ENCODE measurements at regions not wholly inside any gene's neighbourhood (a gene's known extent, or its start where the extent isn't known, plus 50 kb on each side); places are given as distances from the start of the nearest gene placed in this dataset.
"Not testable (repeated sequence)": the region's sequence is repeated elsewhere in the genome, so short reads cannot be mapped to it uniquely, and the experiment has no call there.

GRCh38 chr10:4239186-4239585 lies 454.2 kb upstream of the KLF6 start:
- Histone ChIP-seq H3K36me3 (ENCODE audit: low read length) (no peaks in the 10 kb centered on the region), H3K79me2 (ENCODE audit: insufficient read depth, low read length) (no peaks in the 10 kb centered on the region), H3K27me3 (ENCODE audit: low read length) (no peaks in the 10 kb centered on the region), H3F3A (ENCODE audit: insufficient read depth) (no peaks in the 10 kb centered on the region), H4K20me1 (ENCODE audit: low read depth, low read length) (no peaks in the 10 kb centered on the region), H3K9me3 (ENCODE audit: insufficient read depth, low read length) (no peaks in the 10 kb centered on the region), H3K4me2 (ENCODE audit: low read depth, low read length, poor library complexity, severe bottlenecking) (no peak overlapping the region), H3K9me2 (replicated peaks; ENCODE audit: insufficient read depth, low read length) (no peaks in the 10 kb centered on the region), H3K27ac (ENCODE audit: low read depth, low read length) (no peak overlapping the region), H3K9ac (ENCODE audit: low read length) (no peak overlapping the region), H2AFZ (ENCODE audit: low read depth, low read length, severe bottlenecking) (no peak overlapping the region), H3K4me3 (ENCODE audit: insufficient read depth, low read length, poor library complexity, severe bottlenecking) (no peak overlapping the region)
- no peak for TF ChIP-seq EZH2phosphoT487 (conservative IDR thresholded peaks at IDR 0.05; ENCODE audit: low read length)
- no peak for TF ChIP-seq CTCF (IDR thresholded peaks at IDR 0.05; ENCODE audit: insufficient read depth, low read length, poor library complexity, severe bottlenecking)

- not testable (repeated sequence) for H3K9me3 ChIP-seq (ENCODE audit: insufficient read depth, low read length); H3K27ac ChIP-seq (ENCODE audit: low read depth, low read length); H3K27me3 ChIP-seq (ENCODE audit: low read length); H2AFZ ChIP-seq (ENCODE audit: low read depth, low read length, severe bottlenecking); H3F3A ChIP-seq (ENCODE audit: insufficient read depth); H3K4me2 ChIP-seq (ENCODE audit: low read depth, low read length, poor library complexity, severe bottlenecking); H3K36me3 ChIP-seq (ENCODE audit: low read length); H3K9me2 ChIP-seq (replicated peaks; ENCODE audit: insufficient read depth, low read length); H3K4me3 ChIP-seq (ENCODE audit: insufficient read depth, low read length, poor library complexity, severe bottlenecking); H3K79me2 ChIP-seq (ENCODE audit: insufficient read depth, low read length); H3K9ac ChIP-seq (ENCODE audit: low read length); H4K20me1 ChIP-seq (ENCODE audit: low read depth, low read length)
Measured at GRCh38 chr10:4236905-4237304, 451.9 kb upstream of the KLF6 start.

- no peaks in the 10 kb centered on the region for H4K20me1 ChIP-seq (ENCODE audit: low read depth, low read length)
- no peak overlapping the region for H2AFZ ChIP-seq (ENCODE audit: low read depth, low read length, severe bottlenecking)
- no peaks in the 10 kb centered on the region for H3K79me2 ChIP-seq (ENCODE audit: insufficient read depth, low read length)
- H3F3A ChIP-seq (ENCODE audit: insufficient read depth): no peaks in the 10 kb centered on the region
- TF ChIP-seq EZH2phosphoT487 (conservative IDR thresholded peaks at IDR 0.05; ENCODE audit: low read length) (no peak), CTCF (IDR thresholded peaks at IDR 0.05; ENCODE audit: insufficient read depth, low read length, poor library complexity, severe bottlenecking) (no peak)
- no peaks in the 10 kb centered on the region for H3K36me3 ChIP-seq (ENCODE audit: low read length)
- no peak overlapping the region for H3K4me3 ChIP-seq (ENCODE audit: insufficient read depth, low read length, poor library complexity, severe bottlenecking)
- H3K27ac ChIP-seq (ENCODE audit: low read depth, low read length): no peak overlapping the region
- H3K9ac ChIP-seq (ENCODE audit: low read length): no peak overlapping the region
- H3K27me3 ChIP-seq (ENCODE audit: low read length): no peaks in the 10 kb centered on the region
- no peak overlapping the region for H3K4me2 ChIP-seq (ENCODE audit: low read depth, low read length, poor library complexity, severe bottlenecking)
- H3K9me3 ChIP-seq (ENCODE audit: insufficient read depth, low read length): no peaks in the 10 kb centered on the region
- H3K9me2 ChIP-seq (replicated peaks; ENCODE audit: insufficient read depth, low read length): no peaks in the 10 kb centered on the region
Measured at GRCh38 chr10:4234661-4235060, 449.7 kb upstream of the KLF6 start.

- Histone ChIP-seq H4K20me1 (ENCODE audit: low read depth, low read length) (no peaks in the 10 kb centered on the region), H3K9ac (ENCODE audit: low read length) (no peak overlapping the region), H3K4me2 (ENCODE audit: low read depth, low read length, poor library complexity, severe bottlenecking) (no peak overlapping the region), H3K36me3 (ENCODE audit: low read length) (no peaks in the 10 kb centered on the region), H3K4me3 (ENCODE audit: insufficient read depth, low read length, poor library complexity, severe bottlenecking) (no peak overlapping the region), H3K27me3 (ENCODE audit: low read length) (no peaks in the 10 kb centered on the region), H3F3A (ENCODE audit: insufficient read depth) (no peaks in the 10 kb centered on the region), H3K9me3 (ENCODE audit: insufficient read depth, low read length) (no peaks in the 10 kb centered on the region), H2AFZ (ENCODE audit: low read depth, low read length, severe bottlenecking) (no peak overlapping the region), H3K27ac (ENCODE audit: low read depth, low read length) (no peak overlapping the region), H3K9me2 (replicated peaks; ENCODE audit: insufficient read depth, low read length) (no peaks in the 10 kb centered on the region), H3K79me2 (ENCODE audit: insufficient read depth, low read length) (no peaks in the 10 kb centered on the region)
- TF ChIP-seq EZH2phosphoT487 (conservative IDR thresholded peaks at IDR 0.05; ENCODE audit: low read length): no peak
- no peak for TF ChIP-seq CTCF (IDR thresholded peaks at IDR 0.05; ENCODE audit: insufficient read depth, low read length, poor library complexity, severe bottlenecking)
Measured at GRCh38 chr10:4231439-4231838, 446.4 kb upstream of the KLF6 start.
